ENCODE measurements at regions not wholly inside any gene's neighbourhood (a gene's known extent, or its start where the extent isn't known, plus 50 kb on each side); places are given as distances from the start of the nearest gene placed in this dataset.

DNA sequence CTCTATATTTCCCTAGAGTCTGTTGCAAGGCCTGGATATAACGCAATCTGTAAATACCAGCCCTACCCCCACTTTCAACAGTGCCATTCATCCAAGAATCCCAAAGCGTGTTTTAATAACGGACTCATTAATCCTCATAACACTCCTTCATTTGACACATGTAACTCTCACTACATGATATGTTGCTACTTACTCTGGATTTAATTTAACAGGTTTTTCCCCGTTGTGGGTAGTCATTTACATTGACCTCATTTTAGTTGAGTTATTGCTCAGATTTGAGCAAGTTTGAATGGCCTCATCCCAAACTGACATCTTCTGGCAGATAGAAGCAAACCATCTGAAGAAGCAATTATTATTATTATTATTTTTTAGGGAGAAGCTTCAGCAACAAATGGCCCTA, 125.4 kb upstream of the NPVF start:
- DNase-seq (ENCODE audit: extremely low read depth, low read depth): no peak
- no peak overlapping the region for H3K4me3 ChIP-seq (replicated peaks; ENCODE audit: low read depth, low read length)
- no peak for TF ChIP-seq CTCF (IDR thresholded peaks at IDR 0.05; ENCODE audit: low read depth, low read length, missing control alignments)

- H3K4me3 ChIP-seq (replicated peaks; ENCODE audit: low read depth, low read length): no peak overlapping the region
- TF ChIP-seq CTCF (IDR thresholded peaks at IDR 0.05; ENCODE audit: low read depth, low read length, missing control alignments): no peak
- DNase-seq (ENCODE audit: extremely low read depth, low read depth): no peak
Observed at GRCh38 chr7:25356534-25357151, 128.4 kb upstream of the NPVF start.

DNA sequence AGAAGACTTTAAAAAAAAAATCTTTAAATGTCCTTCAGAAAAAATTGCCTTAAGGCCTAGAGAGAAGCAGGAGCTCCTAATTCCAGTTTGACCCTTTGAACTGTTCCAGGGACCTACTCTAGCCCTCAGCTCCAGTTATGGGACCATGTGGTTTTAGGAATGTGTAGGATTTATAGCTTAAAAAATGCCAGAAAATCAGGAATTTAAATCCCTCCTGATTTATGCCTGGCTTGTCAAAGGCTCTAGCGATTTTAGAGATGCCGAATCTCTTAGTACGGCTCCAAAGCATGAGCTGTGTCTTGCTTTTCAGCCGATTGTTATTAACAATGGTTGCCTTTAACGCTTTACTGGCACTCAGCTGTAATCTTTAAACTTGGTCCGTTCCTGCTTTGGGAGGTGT, 130.6 kb upstream of the NPVF start:
- DNase-seq (ENCODE audit: extremely low read depth, low read depth): no peak
- no peak for TF ChIP-seq CTCF (IDR thresholded peaks at IDR 0.05; ENCODE audit: low read depth, low read length, missing control alignments)
- no peak overlapping the region for H3K4me3 ChIP-seq (replicated peaks; ENCODE audit: low read depth, low read length)

- no peak for DNase-seq (ENCODE audit: extremely low read depth, low read depth)
- no peak overlapping the region for H3K4me3 ChIP-seq (replicated peaks; ENCODE audit: low read depth, low read length)
- TF ChIP-seq CTCF (IDR thresholded peaks at IDR 0.05; ENCODE audit: low read depth, low read length, missing control alignments): no peak
Observed at GRCh38 chr7:25359471-25360059, 131.3 kb upstream of the NPVF start.

DNA sequence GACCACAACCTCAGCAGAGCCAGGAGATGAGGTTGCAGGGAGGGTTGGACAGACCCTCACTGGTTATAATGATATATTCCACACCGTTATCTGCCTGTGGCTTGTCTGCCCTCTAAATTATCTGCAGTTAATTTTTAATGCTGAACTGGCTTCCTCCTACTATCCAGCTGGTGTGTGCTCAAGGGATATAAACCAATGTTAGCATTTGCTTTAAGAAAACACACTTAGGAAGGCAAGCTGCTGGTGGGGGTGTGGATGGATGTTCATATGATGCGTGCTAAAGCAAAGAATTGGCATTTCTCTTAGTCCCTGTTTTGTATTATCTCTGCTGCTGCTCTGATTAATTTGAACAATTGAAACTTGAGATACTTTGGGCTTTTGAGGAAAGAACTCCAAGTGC, 132.2 kb upstream of the NPVF start:
- TF ChIP-seq CTCF (IDR thresholded peaks at IDR 0.05; ENCODE audit: low read depth, low read length, missing control alignments): no peak
- H3K4me3 ChIP-seq (replicated peaks; ENCODE audit: low read depth, low read length): no peak overlapping the region
- DNase-seq (ENCODE audit: extremely low read depth, low read depth): no peak

GRCh38 chr7:25361387-25361786, 133.1 kb upstream of the NPVF start:
- H3K4me3 ChIP-seq (replicated peaks; ENCODE audit: low read depth, low read length): no peak overlapping the region
- no peak for TF ChIP-seq CTCF (IDR thresholded peaks at IDR 0.05; ENCODE audit: low read depth, low read length, missing control alignments)
- no peak for DNase-seq (ENCODE audit: extremely low read depth, low read depth)

GRCh38 chr7:25361863-25362262, 133.6 kb upstream of the NPVF start:
- no peak for DNase-seq (ENCODE audit: extremely low read depth, low read depth)
- TF ChIP-seq CTCF (IDR thresholded peaks at IDR 0.05; ENCODE audit: low read depth, low read length, missing control alignments): no peak
- no peak overlapping the region for H3K4me3 ChIP-seq (replicated peaks; ENCODE audit: low read depth, low read length)
